Spleen (tissue), 11 donors: ENCODE measurements at regions not wholly inside any gene's neighbourhood (a gene's known extent, or its start where the extent isn't known, plus 50 kb on each side); places are given as distances from the start of the nearest gene placed in this dataset.

ENCODE experiments used
- DNase-seq: peaks from one replicate; pipeline ENCODE4 v3.0.0-alpha.2; 2020
- H3K27ac ChIP-seq, 8 donors: fragments of 200-600 bp; sonication (generic) in 7 of 8; 1 replicate in 4 of 8; 2 replicates in 4 of 8; pipeline versions ENCODE4 v1.5.0 to v1.8.0; 2016 to 2021; ENCODE audit warnings: inconsistent platforms in 4 of 8, mild to moderate bottlenecking in 4 of 8, moderate library complexity in 1 of 8
- H3K27me3 ChIP-seq, 7 donors: fragments of 200-600 bp; sonication (generic) in 6 of 7; replicated peaks in 1 of 7; 1 replicate in 4 of 7; 2 replicates in 3 of 7; pipeline versions ENCODE4 v1.5.0 to v1.8.0; 2016 to 2021; ENCODE audit warnings: inconsistent platforms in 3 of 7, mild to moderate bottlenecking in 1 of 7
- H3K36me3 ChIP-seq, 6 donors: fragments of 200-600 bp; sonication (generic) in 5 of 6; 1 replicate in 4 of 6; 2 replicates in 2 of 6; pipeline versions ENCODE4 v1.5.0 to v1.8.0; 2016 to 2021; ENCODE audit warnings: inconsistent platforms in 2 of 6
- H3K4me1 ChIP-seq, 6 donors: fragments of 200-600 bp; sonication (generic) in 5 of 6; 1 replicate in 3 of 6; 2 replicates in 3 of 6; pipeline versions ENCODE4 v1.5.0 to v1.8.0; 2016 to 2021; ENCODE audit warnings: inconsistent platforms in 3 of 6
- H3K4me3 ChIP-seq, 8 donors: fragments of 200-600 bp; sonication (generic) in 7 of 8; 1 replicate in 4 of 8; 2 replicates in 4 of 8; pipeline versions ENCODE4 v1.5.0 to v1.8.0; 2016 to 2021; ENCODE audit warnings: inconsistent platforms in 4 of 8, mild to moderate bottlenecking in 4 of 8, moderate library complexity in 2 of 8
- H3K9me3 ChIP-seq, 8 donors: fragments of 200-600 bp; sonication (generic) in 7 of 8; 1 replicate in 4 of 8; 2 replicates in 4 of 8; pipeline versions ENCODE4 v1.5.0 to v1.8.0; 2016 to 2021; ENCODE audit warnings: inconsistent platforms in 4 of 8
- CTCF ChIP-seq, 11 experiments: fragments of 200-600 bp in 7 of 11; fragments of 450-650 bp in 4 of 11; sonication (generic) in 4 of 11; IDR thresholded peaks in 8 of 11; conservative IDR thresholded peaks in 3 of 11; 1 replicate in 7 of 11; 2 replicates in 4 of 11; pipeline versions ENCODE4 v1.4.0 to v1.8.0; 2016 to 2021; ENCODE audit warnings: antibody characterized with exemption in 11 of 11, inconsistent platforms in 4 of 11, mild to moderate bottlenecking in 1 of 11
- POLR2A ChIP-seq, 3 donors: fragments of 450-650 bp; IDR thresholded peaks; one replicate each; pipeline ENCODE4 v1.5.1; 2017; ENCODE audit warnings: antibody characterized with exemption in 3 of 3, mild to moderate bottlenecking in 1 of 3
- POLR2AphosphoS5 ChIP-seq, 3 donors: sonication (generic); formaldehyde crosslinking; IDR thresholded peaks; one replicate each; pipeline ENCODE4 v1.5.1; 2017; ENCODE audit warnings: antibody characterized with exemption in 3 of 3
- WGBS, 5 donors: extraction: QIAGEN DNeasy Blood & Tissue Kit in 3 of 5; methylation state at CpG; one replicate each; pipeline versions ENCODE4 v1.1.5 to v1.1.7; 2013 to 2018; 5-methylcytosine and 5-hydroxymethylcytosine counted together
- intact Hi-C: fragments of 100-400 bp; cut with DNase I; formaldehyde crosslinking; loops from one replicate; pipeline ENCODE4 v1.15.0; 2023; ENCODE audit warnings: low total_unique reads
- donor health status: healthy with polysubstance abuse.
- donor health status: DM: no; HTN: no; CAD: no; lungs with moderate emphysema.
- donor health status: DM: no; HTN: no; CAD: no.
- donor health status: Bipolar disorder and iron deficiency.
- donor health status: healthy.
- donor health status: DM: no; HTN: no; CAD: no.
- donor health status: DM: yes; HTN: yes; CAD: no.

GRCh38 chr15:31557899-31558298 is 231.3 kb downstream of the KLF13 start:
- Histone ChIP-seq H3K36me3 (no peaks in the 10 kb centered on the region), H3K27ac (no peak overlapping the region), H3K9me3 (no peaks in the 10 kb centered on the region), H3K4me3 (no peak overlapping the region), H3K4me1 (peaks cover 0 to 8% (median 0%) of the 10 kb centered on the region in 6 donors), H3K27me3 (no peaks in the 10 kb centered on the region)
- no peak for DNase-seq
- no peak for TF ChIP-seq POLR2A (IDR thresholded peaks at IDR 0.05)
- WGBS, 5 donors: 81 to 91% (median 88%) methylated on average over 7 of the region's 7 CpGs
- intact Hi-C loops: no loop called here

GRCh38 chr15:31558840-31559239 is 232.2 kb downstream of the KLF13 start:
- Histone ChIP-seq H3K4me3 (no peak overlapping the region), H3K36me3 (no peaks in the 10 kb centered on the region), H3K27ac (no peak overlapping the region), H3K4me1 (peaks cover 0 to 8% (median 0%) of the 10 kb centered on the region in 6 donors), H3K27me3 (no peaks in the 10 kb centered on the region), H3K9me3 (no peaks in the 10 kb centered on the region)
- no peak for DNase-seq
- intact Hi-C loops: no loop called here
- WGBS, 5 donors: 92 to 96% (median 93%) methylated on average over 12 of the region's 12 CpGs
- TF ChIP-seq POLR2AphosphoS5 (IDR thresholded peaks at IDR 0.05): no peak
- TF ChIP-seq CTCF (IDR thresholded peaks at IDR 0.05 in 8 of 11, conservative IDR thresholded peaks at IDR 0.05 in 3 of 11): no peak
- TF ChIP-seq POLR2A (IDR thresholded peaks at IDR 0.05): no peak

GRCh38 chr15:31559786-31560185 is 233.2 kb downstream of the KLF13 start:
- no peaks in the 10 kb centered on the region for H3K36me3 ChIP-seq
- no peak overlapping the region for H3K4me3 ChIP-seq
- H3K9me3 ChIP-seq: no peaks in the 10 kb centered on the region
- TF ChIP-seq CTCF (IDR thresholded peaks at IDR 0.05 in 8 of 11, conservative IDR thresholded peaks at IDR 0.05 in 3 of 11) (no peak), POLR2A (IDR thresholded peaks at IDR 0.05) (no peak), POLR2AphosphoS5 (IDR thresholded peaks at IDR 0.05) (no peak)
- intact Hi-C loops: no loop called here
- peaks cover 0 to 4% (median 0%) of the 10 kb centered on the region in 6 donors for H3K4me1 ChIP-seq
- no peak overlapping the region for H3K27ac ChIP-seq
- no peaks in the 10 kb centered on the region for H3K27me3 ChIP-seq
- WGBS, 5 donors: 75 to 90% (median 89%) methylated on average over 3 of the region's 3 CpGs
- no peak for DNase-seq

- H3K36me3 ChIP-seq: no peaks in the 10 kb centered on the region
- H3K27ac ChIP-seq: no peak overlapping the region
- H3K4me1 ChIP-seq: no peaks in the 10 kb centered on the region
- no peaks in the 10 kb centered on the region for H3K9me3 ChIP-seq
- 75 to 93% (median 85%) methylated on average over 4 of the region's 4 CpGs for WGBS, 5 donors
- DNase-seq: no peak
- H3K4me3 ChIP-seq: no peak overlapping the region
- TF ChIP-seq POLR2A (IDR thresholded peaks at IDR 0.05) (no peak), POLR2AphosphoS5 (IDR thresholded peaks at IDR 0.05) (no peak), CTCF (IDR thresholded peaks at IDR 0.05 in 8 of 11, conservative IDR thresholded peaks at IDR 0.05 in 3 of 11) (no peak)
- intact Hi-C loops: no loop called here
- H3K27me3 ChIP-seq: no peaks in the 10 kb centered on the region
Measured at GRCh38 chr15:31560643-31561042, 234.0 kb downstream of the KLF13 start.

- no peaks in the 10 kb centered on the region for H3K4me1 ChIP-seq
- TF ChIP-seq CTCF (IDR thresholded peaks at IDR 0.05 in 8 of 11, conservative IDR thresholded peaks at IDR 0.05 in 3 of 11) (no peak), POLR2A (IDR thresholded peaks at IDR 0.05) (no peak)
- no peaks in the 10 kb centered on the region for H3K9me3 ChIP-seq
- DNase-seq: no peak
- no peaks in the 10 kb centered on the region for H3K27me3 ChIP-seq
- 70 to 80% (median 75%) methylated on average over 7 of the region's 7 CpGs for WGBS, 5 donors
- H3K4me3 ChIP-seq: no peak overlapping the region
- no peak overlapping the region for H3K27ac ChIP-seq
- intact Hi-C loops: no loop called here
- no peaks in the 10 kb centered on the region for H3K36me3 ChIP-seq
Measured at GRCh38 chr15:31561156-31561555, 234.5 kb downstream of the KLF13 start.
